GM18870 (cell line): ENCODE measurements at regions not wholly inside any gene's neighbourhood (a gene's known extent, or its start where the extent isn't known, plus 50 kb on each side); places are given as distances from the start of the nearest gene placed in this dataset.

ENCODE experiments used
- ATAC-seq: cut with Tn5 transposase; IDR thresholded peaks from one replicate; pipeline ENCODE4 v1.9.1; 2021; ENCODE audit warnings: moderate library complexity; ENCODE audit not compliant: unreplicated experiment

DNA sequence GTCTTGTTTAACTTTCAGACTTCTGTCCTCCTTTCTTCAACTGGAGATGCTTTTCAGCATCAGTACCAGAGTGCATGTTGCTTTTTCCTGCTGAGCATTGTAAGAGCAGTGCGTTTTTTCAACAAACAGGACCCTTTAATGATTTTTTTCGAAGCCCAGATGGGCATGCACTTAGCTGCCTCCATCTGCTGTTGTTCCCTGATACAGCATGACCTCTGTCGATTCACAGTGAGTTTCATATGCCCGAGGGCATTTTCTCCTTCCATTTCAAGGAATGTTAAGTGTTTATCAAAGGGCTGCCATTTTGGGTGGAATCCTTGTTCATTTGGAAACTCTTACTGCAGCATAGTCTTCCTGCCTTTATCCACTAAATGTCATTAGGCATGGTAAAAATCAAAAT, 428.6 kb downstream of the DTHD1 start:
- no peak for ATAC-seq

DNA sequence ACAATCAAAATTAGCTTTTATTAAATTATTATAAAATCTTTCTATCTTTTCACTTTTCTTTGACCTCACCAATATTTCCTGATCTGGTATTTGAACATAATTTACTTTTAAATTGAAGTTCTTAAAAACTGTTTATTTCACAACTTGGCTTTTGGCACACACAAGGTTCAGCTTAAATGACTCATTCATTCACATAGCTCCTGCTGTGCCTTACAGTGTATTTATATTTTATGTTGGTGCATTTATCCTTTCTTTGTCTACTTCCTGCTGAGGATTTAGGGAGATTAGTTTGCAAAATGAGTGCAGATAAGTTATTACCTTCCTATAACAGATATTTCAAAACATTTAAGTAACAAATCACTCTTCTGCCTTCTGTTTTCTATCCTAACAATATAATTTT, 430.6 kb downstream of the DTHD1 start:
- no peak for ATAC-seq

DNA sequence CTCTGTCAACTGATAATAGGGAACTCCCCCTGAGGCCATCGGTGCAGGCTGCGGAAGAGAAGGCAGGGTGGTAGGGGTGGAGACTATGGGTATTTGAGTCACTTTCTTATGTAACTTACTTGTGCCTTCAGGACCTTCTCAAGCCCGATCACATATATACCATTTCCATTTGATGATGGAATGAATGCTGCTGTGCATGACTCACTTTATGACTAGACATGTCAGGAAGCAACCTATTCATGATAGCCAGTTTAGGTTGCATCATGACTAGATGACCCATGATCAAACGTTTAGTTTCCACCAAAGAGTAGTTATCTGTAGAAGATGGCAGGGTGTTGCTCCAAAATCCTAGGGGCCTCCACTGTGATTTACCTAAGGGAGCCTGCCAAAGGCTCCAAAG, 435.5 kb downstream of the DTHD1 start:
- no peak for ATAC-seq

DNA sequence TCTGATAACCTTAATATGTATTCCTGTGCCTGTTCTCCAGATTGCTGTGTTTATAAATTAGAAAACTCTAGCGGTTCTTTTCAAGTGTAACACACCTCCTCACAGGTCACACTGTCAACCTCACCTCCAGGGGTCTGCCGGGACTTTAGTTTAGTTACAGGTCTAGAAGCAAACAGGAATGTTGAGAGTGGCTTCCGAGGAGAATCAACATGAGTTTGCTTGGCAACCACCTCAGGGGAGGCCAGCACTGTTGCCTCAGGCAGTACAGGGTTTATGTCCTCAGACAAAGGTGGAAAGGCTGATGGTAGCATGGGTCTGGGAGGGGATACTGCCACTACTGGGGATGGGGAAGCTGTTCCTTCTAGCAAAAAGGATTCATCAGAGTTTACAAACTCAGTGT, 438.0 kb downstream of the DTHD1 start:
- no peak for ATAC-seq

DNA sequence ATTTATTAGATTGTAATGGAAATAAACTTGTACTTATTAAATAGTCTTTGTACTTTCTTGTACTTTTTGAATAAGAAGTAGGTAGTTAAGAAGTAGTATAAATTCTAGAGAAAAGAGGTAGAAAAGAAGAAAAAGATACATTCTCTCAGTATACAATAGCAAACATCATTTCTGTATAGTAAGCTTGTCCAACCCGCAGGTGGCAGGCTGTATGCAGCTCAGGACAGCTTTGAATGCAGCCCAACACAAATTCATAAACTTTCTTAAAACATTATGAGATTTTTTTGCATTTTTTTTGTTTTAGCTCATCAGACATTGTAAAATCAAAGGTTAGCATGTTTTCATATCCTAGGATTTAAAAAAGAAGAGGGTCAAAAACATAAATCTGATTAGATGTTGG, 441.6 kb downstream of the DTHD1 start:
- no peak for ATAC-seq

- no peak for ATAC-seq
These were observed 452.9 kb downstream of the DTHD1 start for GRCh38 chr4:36734334-36734733.

- ATAC-seq, result no peak
These were observed 456.3 kb downstream of the DTHD1 start for GRCh38 chr4:36737691-36738090.

GRCh38 chr4:36740796-36741310, 459.4 kb downstream of the DTHD1 start:
- ATAC-seq, result no peak

DNA sequence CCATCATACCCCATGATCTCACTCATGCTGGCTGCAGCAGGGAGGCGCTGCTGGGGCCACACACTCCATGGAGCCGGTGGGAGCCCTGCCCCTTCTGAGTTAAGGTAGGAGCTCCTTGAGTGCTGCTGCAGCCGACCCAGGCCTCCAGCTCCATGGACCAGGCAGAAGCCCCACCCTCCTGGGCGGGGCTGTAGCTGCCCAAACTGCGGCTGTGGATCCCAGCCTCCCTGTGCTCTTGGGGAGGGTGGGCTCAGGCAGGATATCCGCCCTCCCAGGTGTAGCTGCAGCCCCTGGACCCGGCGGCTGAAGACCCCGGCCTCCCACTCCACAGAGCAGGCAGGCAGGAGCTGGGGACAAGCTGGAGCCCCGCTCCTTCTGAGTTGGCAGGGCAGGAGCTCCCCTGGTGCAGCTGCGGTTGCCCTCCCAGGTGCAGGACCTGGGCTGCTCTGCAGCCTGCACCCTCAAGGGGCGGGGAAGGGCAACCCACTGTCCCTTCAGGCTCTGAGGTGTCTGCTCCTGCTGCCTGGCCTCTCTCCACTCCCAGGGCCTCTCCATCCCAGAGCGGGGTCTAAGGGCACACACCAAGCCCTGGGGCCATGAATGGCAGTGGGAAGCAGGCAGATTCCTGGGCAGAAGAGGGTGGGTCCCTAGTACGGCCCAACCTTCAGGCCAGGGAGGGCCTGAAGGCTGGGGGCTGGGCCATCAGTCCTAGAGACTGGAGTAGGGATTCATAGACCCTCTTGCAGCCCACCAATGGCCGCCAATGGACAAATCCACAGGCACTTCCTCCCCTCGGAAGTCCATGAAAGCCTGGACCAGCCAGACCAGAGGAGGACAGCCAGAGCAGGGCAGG, 466.1 kb downstream of the DTHD1 start:
- no peak for ATAC-seq

DNA sequence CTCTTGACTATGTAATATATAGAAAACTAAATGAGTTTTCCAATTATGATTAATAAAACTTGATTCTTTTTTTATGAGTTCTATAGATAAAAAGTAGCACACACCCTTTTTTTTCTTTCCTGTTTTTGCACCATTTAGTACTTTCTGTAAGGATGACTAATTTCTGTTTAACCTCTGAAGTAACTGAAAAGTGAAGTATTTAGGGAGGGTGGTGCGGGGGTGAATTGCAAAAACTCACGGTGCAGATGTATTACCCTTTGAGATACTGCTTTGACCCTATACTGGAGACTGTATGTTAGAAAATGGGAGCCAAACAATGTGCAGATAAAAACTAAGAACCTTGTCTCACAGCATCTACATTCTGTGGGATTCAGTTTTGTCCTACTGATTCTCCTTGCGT, 471.6 kb downstream of the DTHD1 start:
- no peak for ATAC-seq

DNA sequence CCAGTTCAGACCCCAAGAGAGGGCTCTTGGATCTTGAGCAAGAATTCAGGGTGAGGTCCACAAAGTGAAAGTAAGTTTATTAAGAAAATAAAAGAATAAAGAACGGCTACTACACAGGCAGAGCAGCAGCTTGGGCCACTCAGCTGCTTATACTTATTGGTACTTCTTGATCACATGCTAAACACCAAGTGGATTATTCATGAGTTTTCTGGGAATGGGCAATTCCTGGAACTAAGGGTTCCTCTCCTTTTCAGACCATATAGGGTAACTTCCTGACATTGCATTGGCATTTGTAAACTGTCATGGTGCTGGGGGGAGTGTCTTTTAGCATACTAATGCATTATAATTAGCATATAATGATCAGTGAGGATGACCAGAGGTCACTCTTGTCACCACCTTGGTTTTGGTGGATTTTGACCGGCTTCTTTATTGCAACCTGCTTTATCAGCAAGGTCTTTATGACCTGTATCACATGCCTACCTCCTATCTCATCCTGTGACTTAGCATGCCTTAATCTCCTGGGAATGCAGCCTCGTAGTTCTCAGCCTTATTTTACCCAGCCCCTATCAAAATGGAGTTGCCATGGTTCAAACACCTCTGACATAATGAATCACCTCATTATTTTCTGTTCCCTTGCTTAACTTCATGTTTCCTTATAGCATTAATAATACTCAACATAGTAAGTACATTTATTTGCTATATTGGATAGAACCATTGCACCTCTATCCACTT, 476.3 kb downstream of the DTHD1 start:
- ATAC-seq, result no peak

DNA sequence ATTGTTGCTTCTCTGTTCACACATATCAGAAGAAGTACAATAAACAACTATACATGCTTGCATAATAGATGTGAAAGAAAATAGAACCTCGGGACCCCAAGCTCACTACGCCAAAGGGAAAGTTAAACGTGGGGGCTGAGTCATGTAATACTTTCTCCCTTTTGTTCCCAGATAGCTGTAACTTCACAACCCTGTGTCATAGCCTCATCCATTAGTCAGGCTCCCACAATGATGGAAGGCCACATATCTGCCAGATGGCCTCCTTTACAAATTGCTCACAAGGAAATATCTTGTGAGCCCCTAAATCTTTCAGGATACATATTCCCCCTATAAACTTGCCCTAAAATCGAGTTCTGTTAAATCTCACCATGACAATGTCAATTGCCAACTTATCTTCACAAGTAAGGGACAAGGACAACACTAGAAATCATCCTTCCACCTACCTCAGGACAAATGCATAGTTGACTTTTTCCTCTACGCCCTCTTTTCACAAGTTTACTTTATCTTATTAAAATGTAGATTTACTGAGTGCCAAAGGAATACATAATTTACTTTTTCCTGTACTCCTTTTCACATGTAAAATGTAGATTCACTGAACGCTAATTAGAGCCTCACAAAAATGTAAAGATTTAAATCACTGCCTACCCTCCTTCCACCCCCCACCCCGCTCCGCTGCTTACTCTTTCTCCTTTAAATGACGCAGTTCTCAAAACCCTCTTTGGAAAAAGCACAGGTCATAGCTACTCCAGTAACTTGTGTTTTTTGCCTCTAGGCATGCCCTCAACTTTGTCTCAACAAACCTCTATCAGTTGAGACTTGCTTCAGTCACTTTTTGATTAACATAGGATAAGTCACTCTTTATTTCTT, 477.1 kb downstream of the DTHD1 start:
- no peak for ATAC-seq

DNA sequence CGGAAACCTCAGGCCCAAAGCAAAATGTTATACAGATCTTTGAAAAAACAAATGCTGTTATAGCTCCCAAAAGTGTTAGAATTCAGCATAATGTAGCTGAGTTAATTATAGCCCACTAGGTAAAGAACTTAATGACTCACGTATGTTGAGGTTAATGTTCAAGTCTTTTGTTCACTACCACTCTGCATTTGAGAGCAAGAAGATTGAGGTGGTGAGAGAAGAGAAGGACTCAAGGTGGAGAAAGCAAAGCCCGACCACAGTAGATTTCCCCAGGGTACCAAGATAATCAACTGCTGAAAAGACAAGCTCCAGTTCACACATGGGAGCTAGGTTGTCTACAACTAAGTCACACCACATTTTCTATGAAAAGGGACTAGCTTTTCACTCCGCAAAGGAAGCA, 480.2 kb downstream of the DTHD1 start:
- ATAC-seq, result no peak

DNA sequence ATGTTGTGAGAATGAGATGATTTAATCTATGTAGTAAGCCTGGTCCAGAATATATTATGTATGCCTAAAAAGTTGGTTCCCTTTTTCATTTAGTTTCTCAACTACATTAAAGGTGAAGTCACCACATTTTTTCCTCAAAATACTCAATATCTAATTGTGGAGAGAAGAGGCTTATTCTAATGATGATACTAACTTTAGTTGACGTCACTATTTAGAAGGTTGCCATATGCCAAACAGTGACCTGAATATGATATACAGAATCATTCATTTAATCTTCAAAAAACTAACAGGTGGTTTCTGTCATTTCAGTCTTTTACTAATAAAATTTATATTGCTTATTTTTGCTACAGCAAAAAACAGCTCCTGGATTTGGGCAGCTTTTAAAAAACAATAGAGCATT, 480.7 kb upstream of the NWD2 start:
- ATAC-seq, result no peak

- ATAC-seq, result no peak
These were observed 476.9 kb upstream of the NWD2 start for GRCh38 chr4:36767596-36767995.

DNA sequence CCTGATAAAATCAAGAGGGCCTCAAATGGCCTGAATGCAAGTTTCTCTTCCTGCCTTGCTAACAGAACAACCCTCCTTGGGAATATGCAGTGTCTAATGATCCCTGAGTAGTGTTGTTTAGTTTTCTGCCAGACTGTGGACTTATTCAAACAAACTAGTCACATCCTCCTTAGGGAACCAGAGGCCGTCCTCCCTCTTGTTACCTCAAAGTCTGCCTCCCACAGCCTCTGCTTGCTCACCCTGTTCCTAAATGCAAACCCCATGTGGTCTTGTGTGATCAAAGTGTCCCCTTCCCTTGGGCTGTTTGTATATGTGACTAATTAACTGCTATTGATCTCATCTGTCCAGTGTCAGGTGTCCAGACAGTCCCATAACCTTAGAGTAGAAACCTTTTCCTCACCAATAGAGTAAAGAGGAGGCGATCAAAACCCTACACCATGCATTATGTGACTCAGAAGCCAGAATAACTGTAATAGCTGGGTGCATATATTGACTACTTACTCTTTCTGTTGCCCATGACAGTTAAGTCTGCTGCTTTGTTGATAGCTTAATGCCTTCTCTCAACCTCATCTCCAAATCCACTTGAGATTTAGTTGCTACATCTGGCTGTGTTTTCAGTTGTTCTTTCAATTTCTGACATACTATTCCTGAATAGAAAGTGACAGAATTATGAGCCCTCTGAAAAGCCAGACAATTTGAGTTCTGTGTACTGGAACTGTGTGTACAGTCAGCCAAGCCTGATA, 473.0 kb upstream of the NWD2 start:
- ATAC-seq, result peak; percentile 44

DNA sequence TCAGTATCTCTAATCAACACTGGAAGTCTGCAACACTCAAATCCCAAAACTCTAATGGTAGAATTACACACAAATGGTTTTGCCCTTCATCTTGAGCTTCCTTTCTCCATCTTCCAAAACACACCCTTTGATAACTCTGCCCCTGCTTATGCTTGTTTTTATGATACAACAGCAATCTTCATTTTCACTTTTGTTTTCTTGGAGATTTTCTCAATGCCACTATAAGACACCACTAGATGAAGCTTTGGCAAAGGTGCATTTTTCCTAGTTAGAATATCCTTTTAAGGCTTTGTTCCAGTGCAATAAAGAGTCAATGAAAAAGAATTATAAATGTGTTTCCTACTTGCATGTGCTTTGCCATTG, 472.4 kb upstream of the NWD2 start:
- peak; percentile 37 for ATAC-seq

GRCh38 chr4:36773467-36773866, 471.1 kb upstream of the NWD2 start:
- ATAC-seq, result no peak

GRCh38 chr4:36775544-36775943, 469.0 kb upstream of the NWD2 start:
- ATAC-seq, result no peak

DNA sequence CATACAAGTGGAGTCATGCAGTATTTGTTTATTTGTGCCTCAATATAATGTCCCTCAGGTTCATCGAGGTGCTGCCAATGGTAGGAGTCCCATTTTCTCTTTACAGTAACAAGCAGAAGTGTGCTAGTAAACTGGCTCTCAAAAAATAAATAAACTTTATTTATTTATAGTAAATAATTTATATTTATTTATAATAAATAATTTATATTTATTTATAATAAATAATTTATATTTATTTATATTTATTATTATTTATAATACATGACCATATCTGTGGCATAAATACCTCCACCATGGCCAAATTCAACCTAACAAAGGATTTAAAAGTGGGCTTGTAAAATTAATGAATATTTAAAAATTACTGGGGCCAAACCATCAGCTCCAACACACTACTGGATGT, 464.9 kb upstream of the NWD2 start:
- no peak for ATAC-seq

DNA sequence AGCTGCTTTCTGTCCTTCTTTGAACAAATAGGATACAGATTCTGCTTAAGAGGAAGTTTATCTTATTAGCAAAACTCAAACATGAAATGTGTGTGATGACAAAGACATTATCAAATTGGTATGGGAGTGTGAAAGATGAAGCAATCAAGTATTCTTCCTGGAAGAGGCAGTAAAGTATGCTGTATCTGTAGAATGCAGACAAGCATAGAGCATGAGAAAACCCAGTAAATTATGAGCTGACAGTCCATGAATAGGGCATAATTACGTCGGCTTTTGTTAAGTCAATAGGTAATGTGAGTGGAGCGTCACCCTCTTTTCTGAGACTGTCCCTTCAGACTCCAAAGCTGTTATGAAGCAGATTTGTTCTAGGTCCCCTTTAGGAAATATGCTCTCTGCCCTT, 458.6 kb upstream of the NWD2 start:
- ATAC-seq, result no peak
